GM21381 (cell line): ENCODE measurements at regions not wholly inside any gene's neighbourhood (a gene's known extent, or its start where the extent isn't known, plus 50 kb on each side); places are given as distances from the start of the nearest gene placed in this dataset.
"Not testable (repeated sequence)": the region's sequence is repeated elsewhere in the genome, so short reads cannot be mapped to it uniquely, and the experiment has no call there.

Experiments
- ATAC-seq: cut with Tn5 transposase; IDR thresholded peaks from one replicate; pipeline ENCODE4 v1.9.1; 2021; ENCODE audit warnings: mild to moderate bottlenecking, moderate library complexity; ENCODE audit not compliant: unreplicated experiment

DNA sequence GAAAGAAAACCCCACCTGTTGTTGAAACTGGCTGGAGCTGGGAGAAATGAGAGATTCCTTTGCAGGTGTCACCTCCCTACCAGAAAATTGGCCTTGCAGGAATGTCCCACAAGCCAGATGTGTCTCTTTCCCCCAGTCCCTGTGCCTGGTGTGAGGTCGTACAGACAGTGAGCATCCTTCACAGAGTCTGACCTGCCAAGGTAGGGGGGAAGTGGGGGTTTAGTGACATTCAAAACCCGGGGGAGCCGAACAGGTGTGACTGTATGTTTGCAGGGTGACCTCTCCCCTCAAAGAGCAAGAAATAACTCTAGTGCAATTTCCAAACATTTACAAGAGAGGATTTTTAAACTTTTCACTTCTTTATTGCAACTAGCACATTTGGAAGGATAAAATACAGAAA is 117.7 kb upstream of the SULF2 start:
- ATAC-seq = not testable (repeated sequence)

DNA sequence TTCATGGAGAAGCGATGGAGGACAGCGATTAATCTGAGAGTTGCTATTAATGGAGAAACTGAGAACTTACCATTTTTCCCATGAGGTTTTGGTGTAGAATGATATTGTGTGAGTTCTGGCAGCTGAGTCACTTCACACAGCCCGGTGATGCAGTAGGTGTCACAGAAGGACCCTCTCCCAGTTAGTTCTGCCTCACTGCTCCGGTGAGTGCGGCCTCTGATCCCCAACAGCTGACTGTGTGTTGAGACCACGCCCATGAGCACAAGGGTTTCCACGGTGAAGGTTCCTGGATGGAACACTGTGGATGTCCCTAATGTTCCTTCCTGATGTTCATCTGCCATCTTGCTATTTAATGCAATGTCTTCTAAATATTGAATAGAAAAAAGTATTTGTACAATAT is 114.0 kb upstream of the SULF2 start:
- ATAC-seq = not testable (repeated sequence)

DNA sequence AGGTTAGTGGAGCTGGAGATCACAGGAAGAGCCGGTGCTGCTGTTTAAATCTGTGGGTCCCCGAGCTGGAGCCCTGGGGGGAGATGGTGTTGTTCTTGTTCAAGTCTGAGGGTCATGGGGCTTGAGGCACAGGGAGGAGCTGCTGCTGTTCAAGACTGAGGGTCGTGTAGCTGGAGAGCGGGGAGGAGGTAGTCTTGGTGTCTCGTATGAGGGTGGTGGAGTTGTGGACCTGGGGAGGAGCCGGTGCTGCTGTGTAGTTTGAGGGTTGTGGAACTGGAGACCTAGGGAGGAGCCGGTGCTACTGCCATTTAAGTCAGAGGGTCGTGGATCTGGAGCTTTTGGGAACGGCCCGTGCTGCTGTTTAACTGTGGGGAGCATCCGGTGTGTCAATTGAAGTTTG is 112.2 kb upstream of the SULF2 start:
- no peak for ATAC-seq

DNA sequence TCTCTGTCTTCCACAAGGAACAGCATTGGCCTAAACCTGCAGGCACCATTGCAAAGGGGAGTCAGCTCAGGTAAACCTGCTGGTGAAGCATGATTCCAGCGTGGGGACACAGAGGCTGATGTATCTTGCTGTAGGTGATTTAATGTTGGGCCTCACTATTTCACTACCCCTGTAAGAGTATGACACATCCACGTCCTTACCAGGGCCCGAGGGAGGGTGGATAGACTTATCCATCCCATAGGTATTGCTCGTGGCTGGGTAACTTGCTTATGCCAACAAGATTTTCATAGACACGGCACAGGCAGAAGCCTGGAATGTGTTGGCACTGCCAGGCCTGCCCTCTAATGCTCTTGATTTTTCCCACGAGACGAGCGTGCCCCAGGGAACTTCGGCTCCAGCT is 107.4 kb upstream of the SULF2 start:
- not testable (repeated sequence) for ATAC-seq

DNA sequence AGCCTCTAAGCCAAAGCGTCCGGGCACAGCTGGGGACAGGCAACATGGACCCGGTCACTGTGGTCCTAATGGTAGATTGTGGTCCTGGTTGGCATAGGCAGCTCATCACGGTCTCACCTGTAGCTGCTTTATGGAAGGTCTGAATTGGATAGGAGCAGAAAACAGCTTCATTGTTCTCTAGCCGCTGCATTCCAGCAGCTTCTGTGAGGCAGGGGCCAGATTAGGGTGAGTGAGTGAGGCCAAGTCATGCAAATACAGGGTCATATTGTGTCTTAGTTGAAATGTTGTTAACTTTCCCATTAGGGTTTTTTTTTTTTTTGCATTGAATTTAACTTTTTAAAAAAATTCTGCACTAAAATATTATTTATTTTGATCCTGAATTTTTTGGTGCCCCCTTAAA is 105.4 kb upstream of the SULF2 start:
- not testable (repeated sequence) for ATAC-seq

DNA sequence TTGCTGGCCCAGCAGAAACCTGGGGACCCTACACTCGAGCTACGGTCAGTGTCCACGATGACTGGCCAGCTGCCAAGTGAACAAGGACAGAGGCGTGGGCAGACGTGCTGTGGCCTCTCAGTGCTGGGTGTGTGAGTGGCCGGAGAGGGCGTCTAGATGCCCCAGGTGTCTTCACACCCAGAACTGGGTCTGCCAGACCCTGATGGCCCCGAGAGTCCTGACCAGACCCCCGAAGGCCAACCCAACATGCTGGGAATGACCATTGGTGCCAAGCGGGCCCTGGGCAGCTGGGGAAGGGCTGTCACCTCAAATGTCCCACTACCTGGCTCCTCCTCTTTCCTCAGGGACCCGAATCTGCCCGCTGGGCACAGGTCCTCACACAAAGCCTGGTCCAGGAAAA is 104.5 kb upstream of the SULF2 start:
- not testable (repeated sequence) for ATAC-seq

DNA sequence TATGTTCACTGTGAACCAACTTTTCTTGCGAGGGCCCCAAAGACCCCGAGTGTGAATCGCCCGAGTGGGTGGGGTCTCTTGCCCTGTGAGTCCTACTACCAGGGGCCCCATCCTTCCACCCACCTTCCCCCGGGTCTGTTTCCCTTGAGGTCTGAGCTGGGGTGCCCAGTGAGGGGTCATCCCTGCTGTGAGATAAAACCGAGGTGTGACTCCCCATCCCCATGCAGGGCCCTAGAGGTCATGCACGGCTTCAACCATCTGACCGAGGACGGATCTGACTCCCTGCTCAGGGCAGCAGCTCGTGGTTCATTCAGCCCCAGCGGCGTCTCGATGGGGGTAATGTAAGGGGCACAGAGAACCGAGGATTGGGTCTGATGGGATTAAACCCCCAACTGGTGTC is 103.1 kb upstream of the SULF2 start:
- ATAC-seq = no peak

DNA sequence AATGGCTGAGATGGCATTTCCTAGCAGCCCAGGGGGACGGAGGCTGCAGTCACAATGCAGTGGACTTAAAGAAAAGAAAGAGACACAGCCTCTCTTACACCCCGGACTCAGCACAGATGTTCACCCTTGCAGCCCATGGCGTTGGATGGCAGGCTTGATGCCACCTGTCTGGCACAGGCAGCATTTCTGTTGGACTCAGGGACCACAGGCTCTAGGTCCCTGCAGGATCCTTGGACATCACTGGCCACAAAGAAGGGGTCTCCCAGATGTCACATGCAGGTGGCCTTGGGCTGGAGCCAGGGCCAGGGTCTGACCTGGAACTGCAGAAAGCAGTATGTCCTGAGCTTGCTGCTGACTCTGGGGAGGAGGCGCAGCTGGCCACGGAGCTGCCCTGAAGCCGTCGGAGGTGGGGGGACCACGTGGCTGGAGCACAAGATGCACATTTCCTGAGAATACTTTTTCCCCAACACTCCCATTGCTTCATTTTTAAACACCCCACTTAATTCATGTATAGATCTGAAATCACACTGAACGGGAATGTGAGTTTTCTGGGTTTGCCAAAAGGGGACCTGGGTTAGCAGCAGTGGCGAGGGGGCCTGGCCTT is 102.3 kb upstream of the SULF2 start:
- ATAC-seq = no peak

DNA sequence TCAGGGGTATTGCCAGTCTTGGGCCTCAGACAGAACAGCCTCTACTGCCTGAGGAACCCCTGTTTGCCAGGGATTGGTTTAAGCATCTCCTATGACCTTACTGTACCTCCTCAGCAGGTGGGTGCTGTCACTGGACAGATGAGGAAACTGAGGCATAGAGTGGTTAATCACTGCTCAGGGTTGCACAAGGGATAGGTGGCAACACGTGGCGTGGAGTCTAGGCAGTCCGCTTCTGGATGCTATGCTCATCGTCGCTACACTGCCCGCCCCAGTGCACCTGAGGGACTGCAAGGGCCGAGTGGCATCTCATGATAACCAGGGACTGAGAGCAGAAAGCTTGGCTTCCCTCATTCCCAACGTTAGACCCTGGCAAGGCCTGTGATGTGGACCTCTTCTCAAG is 101.8 kb upstream of the SULF2 start:
- no peak for ATAC-seq

DNA sequence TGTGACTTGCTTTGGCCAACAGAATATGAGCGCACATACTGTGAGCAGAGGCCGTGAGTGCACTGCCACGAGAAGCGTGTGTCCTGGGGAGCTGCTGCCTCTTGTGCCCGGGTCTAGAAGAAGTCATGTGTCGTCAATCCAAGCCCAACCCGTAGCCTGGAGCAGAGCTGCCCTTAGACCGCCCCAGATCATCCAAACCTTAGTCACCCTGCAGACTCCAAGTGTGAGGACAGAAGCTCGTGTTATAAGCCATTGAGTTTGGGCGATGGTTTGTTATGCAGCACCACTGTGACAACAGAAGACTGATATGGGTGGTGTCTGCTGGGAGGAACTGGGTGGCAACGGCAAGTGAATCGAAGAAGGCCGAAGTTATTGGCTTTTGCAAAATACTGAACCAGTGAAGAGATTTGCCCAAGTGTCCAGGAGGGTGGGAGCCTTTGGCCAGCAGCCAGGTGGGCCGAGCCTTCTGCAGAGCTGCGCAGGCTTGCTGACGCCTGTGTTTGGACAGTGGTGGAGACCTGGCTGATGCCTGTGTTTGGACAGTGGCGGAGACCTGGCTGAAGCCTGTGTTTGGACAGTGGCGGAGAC is 101.3 kb upstream of the SULF2 start:
- ATAC-seq = no peak

DNA sequence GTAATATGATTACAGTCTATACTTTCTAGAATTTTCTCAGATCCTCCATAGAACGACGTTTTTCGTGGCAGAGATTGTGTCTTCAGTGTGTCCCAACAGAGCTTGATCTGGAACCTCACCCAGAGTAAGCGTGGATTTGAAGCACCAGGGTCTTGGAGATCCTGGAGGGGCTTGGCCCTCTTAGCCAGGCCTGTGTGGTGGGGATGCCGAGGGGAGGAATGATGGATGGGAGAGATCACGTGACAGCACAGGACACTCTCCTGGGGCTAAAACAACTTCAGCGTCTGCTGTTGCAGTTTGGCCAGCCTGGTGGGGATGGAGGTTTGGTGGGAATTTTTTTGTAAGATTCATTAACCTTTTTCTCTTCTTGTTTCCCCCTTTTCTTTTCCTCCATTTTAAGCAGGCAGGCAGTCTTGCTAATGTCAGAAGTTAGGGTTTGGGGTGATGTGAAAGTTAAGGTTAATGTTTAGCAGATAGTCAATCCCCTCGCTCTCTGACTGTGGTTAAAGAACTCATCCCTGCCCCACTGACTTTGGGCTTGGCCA is 100.7 kb upstream of the SULF2 start:
- no peak for ATAC-seq

DNA sequence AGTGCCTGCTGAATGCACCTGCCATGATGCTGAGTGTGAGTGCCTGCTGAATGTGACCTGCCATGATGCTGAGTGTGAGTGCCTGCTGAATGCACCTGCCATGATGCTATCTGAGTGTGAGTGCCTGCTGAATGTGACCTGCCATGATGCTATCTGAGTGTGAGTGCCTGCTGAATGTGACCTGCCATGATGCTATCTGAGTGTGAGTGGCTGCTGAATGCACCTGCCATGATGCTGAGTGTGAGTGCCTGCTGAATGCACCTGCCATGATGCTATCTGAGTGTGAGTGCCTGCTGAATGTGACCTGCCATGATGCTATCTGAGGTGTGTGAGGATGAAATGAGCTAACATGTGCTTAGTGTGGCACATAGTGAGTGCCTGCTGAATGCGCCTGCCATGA is 98.7 kb upstream of the SULF2 start:
- ATAC-seq = not testable (repeated sequence)

DNA sequence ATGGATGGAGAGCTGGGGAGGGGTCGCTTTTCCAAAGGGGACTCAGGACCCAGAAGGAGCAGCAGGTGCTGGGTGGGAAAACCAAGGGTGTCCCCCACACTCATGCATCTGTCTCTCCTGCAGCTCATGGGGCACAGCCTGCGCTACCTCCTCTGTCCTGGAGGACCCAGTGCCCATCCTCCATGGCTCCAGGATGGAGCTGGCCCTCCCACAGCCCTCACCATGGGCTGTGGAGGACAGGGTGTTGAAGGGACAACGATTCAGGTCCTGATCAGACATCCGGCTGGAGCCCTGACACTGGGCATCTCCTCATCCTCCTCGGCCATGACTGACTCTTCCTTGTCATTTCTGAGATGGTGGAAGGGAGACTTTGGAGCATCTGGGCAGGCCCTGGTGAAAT is 97.9 kb upstream of the SULF2 start:
- ATAC-seq = no peak

DNA sequence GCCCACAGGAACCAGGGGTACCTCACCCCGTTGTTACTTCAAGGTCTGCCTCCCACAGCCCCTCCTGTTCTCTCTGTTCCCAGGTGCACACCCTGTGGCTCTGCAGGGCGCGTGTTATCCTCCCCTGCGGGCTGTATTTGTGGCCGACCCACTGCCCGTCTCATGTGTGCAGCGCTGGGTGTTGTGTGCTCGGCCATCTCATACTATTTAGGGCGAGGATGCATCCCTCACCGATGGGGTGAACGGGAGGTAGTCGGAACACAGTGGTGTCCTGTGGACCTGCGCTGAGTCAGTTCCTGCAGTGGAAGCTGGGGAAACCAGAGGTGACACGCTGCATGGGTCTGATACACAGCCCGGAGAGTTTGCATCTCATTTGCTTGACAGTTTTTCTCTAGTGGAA is 94.5 kb upstream of the SULF2 start:
- ATAC-seq = no peak

DNA sequence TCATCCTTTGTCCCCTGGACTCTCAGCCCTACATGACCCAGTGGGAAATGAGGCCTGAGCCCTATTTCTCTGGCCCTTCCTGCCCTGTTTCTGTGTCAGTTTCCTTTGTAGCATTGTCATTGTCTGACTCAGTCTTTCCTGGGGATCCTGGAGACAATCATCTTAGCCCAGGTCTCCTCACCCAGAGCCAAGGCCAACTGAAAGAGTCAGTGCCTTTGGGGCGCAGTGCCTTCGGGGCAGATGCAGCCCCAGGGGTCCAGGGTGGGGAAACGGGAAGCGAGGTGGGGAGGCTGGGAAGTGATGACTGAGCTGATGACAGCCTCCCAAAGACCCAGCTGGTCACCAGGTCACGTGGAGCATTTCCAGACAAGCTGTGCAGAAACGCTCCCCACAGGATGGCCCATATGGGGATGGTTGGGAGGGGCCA is 93.3 kb upstream of the SULF2 start:
- ATAC-seq = no peak

DNA sequence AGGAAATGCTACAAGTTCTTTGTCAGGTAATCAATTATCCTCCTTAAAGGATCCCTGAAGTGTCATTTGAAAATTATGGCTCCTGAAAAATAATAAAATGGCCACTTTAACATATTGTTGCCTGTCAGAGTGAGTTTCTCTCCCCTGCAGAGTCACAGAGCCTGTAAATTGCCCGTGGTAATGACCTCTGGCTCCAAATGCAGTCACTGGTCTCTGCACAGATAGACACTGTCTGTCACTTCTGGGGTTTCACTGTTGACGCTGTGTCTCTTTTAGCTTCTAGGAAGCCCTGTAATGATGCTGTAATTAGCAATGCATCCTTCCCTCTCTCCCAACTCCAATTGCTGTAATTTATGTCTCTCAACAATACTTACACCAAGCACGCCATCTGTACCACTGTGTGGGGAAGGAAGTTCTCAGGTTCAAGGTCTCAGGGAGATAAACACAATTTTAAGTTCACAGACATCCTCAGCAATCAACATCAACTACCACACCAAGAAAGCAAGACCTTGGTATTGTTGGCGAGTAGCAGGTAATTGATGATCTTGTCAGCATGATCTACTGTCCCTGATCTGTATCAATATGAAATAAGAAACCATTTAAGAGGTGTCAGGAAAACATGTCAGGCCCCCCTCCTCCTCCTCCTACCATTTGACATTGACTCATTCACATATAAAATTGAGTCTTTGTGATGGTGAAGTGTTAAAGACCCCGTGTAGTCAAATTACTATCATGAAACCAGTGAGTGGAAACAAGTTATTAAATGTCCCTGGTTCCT is 91.2 kb upstream of the SULF2 start:
- ATAC-seq = no peak

DNA sequence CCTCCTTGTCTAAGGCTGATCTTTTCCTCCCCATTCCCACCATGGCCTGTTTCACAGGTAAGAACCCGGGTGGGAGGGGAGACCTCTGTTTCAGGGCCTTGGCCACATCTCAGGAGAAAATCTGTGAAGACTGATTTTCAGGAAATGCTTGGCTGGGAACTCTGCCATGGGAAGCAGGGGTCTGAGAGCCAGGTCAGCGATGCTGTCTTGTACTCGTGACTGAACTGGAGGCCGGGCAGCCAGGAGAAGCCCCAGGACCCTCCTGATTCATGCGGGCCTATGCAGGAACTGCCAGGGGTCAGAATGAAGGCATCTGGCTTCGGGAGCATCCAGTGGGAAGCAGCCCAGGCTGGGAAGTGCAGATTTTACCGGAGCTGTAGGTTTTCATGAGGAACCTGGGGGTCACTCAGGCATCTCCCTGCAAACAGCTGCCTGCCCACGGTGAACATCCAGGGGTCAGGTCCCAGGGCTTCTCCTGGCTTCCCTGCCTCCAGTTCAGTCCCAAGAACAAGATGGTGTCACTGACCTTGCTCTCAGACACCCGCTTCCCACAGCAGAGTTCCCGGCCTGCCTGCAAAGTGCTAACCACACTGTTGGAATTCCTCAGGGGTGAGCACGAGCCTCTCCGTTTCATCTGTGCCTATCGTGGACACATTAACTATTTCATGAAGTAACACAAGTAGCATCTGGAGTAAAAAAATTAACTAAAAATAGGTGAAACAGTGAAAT is 90.2 kb upstream of the SULF2 start:
- no peak for ATAC-seq

DNA sequence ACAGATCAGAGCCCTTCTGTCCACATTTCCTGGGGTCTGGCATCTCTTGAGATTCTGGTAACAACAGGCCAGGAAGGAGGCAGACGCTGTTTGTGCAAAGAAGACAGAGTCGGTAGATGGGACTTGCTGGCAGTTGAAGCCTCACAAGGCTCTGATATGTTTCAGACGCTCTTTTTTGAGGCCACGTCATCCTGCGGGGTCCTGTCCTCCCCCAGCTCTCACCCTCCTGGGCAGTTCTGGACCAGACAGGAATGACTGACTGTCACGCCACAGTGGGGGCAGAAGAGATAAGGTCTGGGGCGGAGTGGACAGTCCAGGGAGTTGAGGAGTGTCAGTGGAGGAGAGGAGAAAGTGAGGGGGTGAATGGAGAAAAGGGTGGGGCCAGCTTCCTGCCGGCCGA is 87.1 kb upstream of the SULF2 start:
- no peak for ATAC-seq

DNA sequence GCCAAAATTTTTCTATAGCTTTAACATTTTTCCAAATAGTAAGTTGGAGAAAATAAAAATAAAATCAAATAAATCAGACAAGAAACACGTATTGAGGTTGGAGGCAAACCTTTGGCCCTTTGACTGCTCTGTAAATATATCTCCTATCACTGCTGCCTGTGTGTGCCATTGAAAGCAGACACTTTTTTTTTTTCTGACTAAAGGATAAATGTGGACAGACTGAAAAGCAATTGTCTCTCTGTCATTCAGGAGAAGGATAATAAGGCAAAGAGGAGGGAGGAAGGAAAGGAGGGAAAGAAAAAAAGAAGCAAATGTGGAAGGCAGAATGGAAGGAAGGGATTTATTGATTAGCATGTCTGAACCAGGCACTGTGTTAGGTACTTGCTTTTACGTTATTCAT is 85.2 kb upstream of the SULF2 start:
- no peak for ATAC-seq

DNA sequence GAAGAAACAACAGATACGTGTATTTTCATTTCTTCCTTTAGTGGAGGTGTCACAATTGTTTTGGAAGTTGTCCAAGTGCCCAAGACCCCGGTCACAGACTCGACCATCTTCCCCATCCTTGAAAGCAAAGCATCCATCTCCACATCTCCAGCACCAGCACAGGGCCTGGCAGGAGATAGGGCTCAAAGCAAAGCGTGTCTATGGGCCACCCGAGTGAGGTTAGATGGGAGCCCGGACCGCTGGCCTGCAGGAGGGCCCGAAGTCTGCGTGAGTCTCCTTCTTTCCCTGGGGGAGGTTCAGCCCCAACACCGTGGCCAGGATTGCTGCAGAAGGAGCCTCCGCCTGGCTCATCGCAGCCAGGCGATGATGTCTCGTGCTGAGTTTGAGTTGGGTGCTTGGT is 83.5 kb upstream of the SULF2 start:
- no peak for ATAC-seq

DNA sequence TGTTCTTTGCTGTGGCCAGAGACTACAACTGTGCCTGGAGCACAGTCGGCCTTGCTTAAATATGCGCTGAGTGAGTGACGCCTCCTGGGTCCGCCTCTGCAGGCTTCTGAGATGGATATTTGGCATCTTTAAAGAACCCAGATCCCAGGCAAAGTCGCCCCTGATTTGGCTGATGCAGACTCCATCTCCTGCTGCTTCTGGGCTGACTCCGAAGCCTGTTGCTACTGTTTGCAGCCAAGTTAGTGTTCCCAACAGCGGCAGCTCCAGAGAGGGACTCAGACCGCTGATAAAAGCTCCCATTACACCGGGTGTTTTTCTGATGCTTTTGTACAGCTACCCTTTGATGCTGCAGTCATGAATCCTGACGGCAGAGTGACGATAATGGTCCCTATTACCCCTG is 83.0 kb upstream of the SULF2 start:
- ATAC-seq = no peak
